ENCODE measurements at regions not wholly inside any gene's neighbourhood (a gene's known extent, or its start where the extent isn't known, plus 50 kb on each side); places are given as distances from the start of the nearest gene placed in this dataset.
"Not testable (repeated sequence)": the region's sequence is repeated elsewhere in the genome, so short reads cannot be mapped to it uniquely, and the experiment has no call there.

- DNase-seq (ENCODE audit: low read depth in 2 of 2), result no peak
These were observed 229.3 kb upstream of the PTBP2 start for GRCh38 chr1:96492236-96492635.

DNA sequence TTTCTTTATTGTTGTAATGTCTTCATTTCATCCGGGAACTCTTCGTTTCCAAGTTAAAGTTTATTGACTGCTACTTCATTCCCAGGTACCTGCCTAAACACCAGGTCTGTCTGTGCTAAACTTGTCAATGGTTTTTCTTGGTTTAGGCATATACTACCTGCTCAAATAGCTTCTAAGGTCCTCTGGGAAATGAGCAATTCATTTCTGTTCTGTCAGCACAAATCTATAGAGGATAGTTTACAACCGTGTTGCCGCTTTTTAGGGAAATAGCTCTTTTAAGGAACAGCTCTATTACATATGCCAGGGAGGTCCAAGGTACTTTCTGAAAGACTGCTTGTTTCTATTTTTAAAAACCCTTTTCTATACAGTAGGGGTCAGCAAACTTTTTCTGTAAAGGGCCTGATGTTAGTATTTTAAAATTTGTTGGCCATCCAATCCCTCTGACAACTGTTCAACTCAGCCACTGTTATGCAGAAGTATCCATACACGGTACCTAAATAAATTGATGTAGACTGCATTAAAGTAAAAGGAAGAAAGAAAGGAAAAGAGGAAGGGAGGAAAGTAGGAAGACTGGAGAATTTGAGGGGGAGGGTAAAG, 222.7 kb upstream of the PTBP2 start:
- no peak for DNase-seq (ENCODE audit: low read depth in 2 of 2)

- no peak for DNase-seq (ENCODE audit: low read depth in 2 of 2)
These were observed 213.4 kb upstream of the PTBP2 start for GRCh38 chr1:96508233-96508632.

GRCh38 chr1:96509339-96509738, 212.2 kb upstream of the PTBP2 start:
- no peak for DNase-seq (ENCODE audit: low read depth in 2 of 2)

GRCh38 chr1:96509951-96510350, 211.6 kb upstream of the PTBP2 start:
- DNase-seq (ENCODE audit: low read depth in 2 of 2), result no peak

GRCh38 chr1:96510391-96510790, 211.2 kb upstream of the PTBP2 start:
- DNase-seq (ENCODE audit: low read depth in 2 of 2), result no peak

GRCh38 chr1:96510911-96511310, 210.7 kb upstream of the PTBP2 start:
- no peak for DNase-seq (ENCODE audit: low read depth in 2 of 2)

DNA sequence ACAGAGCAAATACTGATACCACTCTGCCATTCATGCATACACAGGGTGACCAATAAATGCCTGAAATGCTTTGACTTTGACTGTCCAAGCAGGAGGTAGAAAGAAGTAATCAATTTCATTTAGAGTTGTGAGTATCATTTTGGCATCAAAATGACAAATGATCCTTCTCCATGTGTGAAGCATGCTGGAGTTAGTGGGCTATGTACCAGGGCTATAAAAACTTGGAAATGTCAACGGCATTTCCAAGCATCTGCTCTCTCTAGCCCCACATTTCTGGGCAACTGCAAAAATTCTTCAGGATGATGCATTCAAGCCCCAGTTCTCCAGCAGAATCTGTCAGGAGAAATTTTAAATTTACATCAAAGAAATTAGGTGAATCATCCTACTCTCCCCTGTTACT, 208.4 kb upstream of the PTBP2 start:
- no peak for DNase-seq (ENCODE audit: low read depth in 2 of 2)

GRCh38 chr1:96515430-96515829, 206.2 kb upstream of the PTBP2 start:
- DNase-seq (ENCODE audit: low read depth in 2 of 2), result no peak

GRCh38 chr1:96515925-96516324, 205.7 kb upstream of the PTBP2 start:
- no peak for DNase-seq (ENCODE audit: low read depth in 2 of 2)

DNA sequence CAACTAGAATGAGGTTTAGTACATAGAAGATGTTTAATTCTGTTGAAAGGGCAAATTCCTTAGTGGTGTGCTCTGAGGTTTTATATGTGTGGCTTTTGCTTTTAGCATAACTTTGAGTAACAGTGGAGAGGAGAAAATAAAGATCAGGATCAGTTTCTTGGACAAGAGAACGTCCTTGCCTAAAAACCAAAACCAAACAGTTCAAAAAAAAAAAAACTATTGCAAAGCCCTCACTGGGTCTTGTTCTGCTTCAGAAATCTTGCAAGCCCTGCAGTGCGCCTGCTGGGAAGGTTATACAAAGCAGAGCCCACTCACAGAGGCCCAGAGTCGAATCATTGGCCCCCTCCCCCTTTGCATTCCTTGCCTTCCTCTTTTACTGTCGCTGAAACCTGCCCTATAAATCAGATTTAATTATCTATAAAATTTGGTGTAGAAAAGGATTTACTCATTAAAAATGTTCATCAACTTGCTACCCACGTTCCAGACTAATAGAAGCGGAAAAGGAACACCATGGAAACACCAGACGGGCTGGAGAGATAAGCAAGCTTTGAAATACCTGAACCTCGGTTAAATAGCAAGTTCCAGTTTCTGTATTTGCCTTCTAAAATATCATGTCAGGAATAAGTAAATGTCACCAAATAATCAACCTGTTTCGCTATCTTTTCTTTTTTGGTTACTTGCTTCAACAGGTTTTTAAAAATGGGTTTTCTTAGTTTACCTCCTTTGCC, 201.6 kb upstream of the PTBP2 start:
- no peak for DNase-seq (ENCODE audit: low read depth in 2 of 2)

DNA sequence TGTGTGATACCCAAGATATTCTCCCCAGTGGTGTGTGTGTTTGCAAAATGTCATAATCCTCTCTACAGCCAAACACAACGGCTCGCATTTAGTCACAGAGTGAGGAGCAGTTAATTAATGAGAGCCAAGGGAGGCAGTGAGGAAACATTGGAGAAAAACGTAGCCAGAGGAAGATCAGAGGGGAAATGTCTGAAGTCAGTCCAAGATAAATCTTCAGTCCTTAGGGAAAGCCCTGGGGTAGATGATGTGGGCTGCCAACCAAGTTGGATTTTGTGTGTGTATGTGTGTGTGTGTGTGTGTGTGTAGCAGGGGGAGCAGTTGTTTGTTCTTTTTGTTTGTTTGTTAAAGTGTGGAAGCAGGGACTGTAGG, 201.0 kb upstream of the PTBP2 start:
- DNase-seq (ENCODE audit: low read depth in 2 of 2), result no peak

GRCh38 chr1:96521010-96521409, 200.6 kb upstream of the PTBP2 start:
- no peak for DNase-seq (ENCODE audit: low read depth in 2 of 2)

DNA sequence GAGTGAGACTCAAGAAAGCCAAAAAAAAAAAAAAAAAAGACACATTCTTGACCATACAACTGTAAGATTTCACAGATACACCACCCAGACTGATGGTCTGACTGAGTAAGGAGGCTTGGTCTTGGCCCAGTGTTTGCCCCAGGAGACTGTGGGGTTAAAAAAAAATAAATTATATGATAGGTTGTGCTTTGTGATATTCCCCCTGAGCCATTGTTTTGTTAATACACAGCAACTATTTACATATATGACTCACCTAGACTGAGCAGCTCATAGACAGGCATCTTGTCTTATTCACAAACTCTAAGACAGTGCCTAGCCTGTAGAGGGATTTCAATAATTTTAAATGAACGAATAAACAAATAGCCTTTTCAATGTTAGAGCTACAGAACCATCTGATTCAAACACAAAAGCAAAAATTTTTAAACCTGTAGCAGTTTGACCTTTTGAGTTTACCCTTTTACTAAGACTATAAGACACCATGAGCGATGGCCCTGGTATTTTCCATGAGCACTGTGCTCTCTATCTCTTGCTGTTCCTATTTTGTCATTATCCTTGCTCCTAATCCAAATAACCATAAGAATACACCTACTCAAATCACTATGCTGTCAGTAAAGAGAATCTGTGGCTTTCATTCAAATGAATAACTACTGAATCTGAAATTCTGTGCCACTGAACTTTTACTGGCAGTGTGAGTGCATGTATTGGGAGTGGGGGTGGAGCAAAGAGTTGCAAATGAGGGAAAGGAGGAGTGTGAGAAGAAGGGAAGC, 199.4 kb upstream of the PTBP2 start:
- DNase-seq (ENCODE audit: low read depth in 2 of 2), result no peak

GRCh38 chr1:96522927-96523326, 198.7 kb upstream of the PTBP2 start:
- DNase-seq (ENCODE audit: low read depth in 2 of 2), result no peak

GRCh38 chr1:96524100-96524499, 197.5 kb upstream of the PTBP2 start:
- DNase-seq (ENCODE audit: low read depth in 2 of 2), result no peak

DNA sequence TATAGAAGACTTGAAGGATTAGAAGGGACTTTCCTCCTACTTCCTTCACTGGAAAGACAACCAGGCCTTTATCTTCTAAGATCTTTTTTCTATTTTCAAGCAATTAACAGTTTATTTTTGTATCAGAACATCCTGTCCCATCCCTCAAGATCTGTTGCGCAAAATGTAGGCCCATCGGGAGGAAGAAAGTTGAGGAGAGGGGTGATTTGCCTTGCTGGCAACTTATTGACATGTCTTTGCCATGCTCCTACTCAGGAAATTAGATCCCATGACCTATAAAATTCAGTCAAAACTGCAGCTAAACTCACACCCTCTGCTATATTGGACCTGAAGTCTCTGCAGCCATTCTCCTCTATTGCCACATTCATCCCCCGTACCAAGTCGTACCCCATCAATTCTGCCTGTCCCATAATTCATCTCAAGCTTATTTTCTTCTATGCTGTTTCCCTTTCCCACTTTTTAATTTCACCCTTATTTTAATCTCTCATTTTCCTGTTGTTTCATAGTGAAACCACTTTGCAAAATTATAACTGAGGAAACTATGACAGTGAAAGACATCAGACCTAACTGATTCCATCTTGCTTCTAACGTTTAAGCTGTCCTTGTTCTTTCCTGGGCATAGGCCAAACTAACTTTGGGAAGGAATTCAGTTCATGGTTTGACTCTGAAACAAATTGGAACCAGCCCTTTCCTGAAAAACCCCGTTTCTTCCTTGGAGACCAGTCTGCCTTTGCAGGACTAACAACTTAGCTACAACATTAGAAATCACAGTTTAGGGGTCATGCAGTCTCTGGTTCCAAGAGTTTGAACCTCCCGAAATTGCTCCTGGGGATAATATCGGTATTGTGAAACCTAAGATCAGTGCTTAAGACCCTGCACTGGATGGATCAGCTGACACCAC, 195.7 kb upstream of the PTBP2 start:
- DNase-seq (ENCODE audit: low read depth in 2 of 2), result no peak

- not testable (repeated sequence) for DNase-seq (ENCODE audit: low read depth in 2 of 2)
These were observed 192.9 kb upstream of the PTBP2 start for GRCh38 chr1:96528672-96529071.

GRCh38 chr1:96533820-96534219, 187.8 kb upstream of the PTBP2 start:
- DNase-seq (ENCODE audit: low read depth in 2 of 2), result no peak

DNA sequence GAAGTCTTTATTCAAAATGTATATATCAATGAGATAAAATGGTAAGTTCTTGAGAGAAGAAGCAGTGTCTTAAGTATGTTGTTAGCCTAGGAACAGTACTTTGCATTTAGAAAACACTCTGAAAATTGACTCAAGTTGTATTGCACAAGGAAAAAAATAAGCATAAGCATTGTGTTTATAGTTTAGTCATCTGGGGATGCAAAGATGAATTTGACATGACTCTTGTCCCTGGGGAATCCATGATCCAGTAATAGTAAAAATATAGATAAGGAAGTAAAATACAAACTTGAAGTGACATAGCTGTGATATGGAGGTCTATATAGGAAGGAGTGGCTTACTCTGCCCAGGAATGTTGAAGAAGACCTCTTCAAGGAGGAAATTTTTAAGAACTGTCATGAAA, 185.0 kb upstream of the PTBP2 start:
- no peak for DNase-seq (ENCODE audit: low read depth in 2 of 2)

DNA sequence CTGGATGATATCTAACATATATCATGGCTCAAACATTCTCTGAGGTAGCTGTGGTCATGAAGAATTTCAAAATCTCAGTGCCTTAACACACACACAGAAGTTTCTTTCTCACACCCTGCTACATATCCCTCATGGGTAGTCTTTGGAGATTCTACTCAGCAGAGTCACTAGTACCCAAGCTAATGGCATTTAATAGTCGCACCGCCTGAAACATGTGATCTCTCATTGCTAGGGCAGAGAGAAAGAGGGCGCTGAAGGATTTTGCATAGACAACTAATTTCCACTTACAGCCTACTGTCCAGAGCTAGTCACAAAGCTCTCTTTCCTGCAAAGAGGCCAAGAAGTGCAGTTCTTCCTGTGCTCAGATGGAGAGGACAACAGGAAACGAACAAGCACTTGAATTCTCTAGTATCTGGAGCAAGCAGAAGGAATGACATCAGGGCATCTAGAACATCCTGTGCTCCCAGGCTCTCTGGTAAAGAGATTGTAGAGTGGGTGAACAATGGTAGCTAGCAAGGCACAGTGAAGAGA, 183.4 kb upstream of the PTBP2 start:
- DNase-seq (ENCODE audit: low read depth in 2 of 2), result no peak

- no peak for DNase-seq (ENCODE audit: low read depth in 2 of 2)
These were observed 182.7 kb upstream of the PTBP2 start for GRCh38 chr1:96538883-96539282.

All from stimulated activated CD4-positive, alpha-beta T cell treated with anti-CD3 and anti-CD28 coated beads, Interleukin-15, amount 100 ng/mL, for 48 hours (primary cell).